ENCODE measurements at regions not wholly inside any gene's neighbourhood (a gene's known extent, or its start where the extent isn't known, plus 50 kb on each side); places are given as distances from the start of the nearest gene placed in this dataset.

DNA sequence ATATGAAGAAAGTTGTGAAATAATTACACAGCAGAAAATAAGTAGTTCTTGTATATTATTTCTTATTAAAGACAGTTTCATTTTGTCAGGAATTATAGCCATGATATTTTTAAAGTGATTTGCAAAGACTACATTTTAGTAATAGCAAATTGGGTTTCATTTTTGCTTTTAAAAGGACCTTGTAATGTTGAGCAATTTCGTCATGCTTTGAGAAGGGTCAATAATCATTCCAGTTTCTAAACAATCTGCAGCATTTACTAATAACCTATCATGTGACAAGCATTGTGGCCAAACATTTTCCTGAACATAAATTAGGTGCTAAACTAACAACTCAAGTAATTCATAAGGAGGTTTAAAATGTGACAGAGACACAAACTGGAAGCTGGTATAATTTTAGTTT, 214.4 kb upstream of the CBLB start:
- Histone ChIP-seq H3K9ac (ENCODE audit: low read depth in 1 of 2, low read length in 2 of 2) (peak overlapping the region in 1 of 2 donors; percentile 43), H3K4me3 (ENCODE audit: low read depth in 1 of 3, low read length in 3 of 3) (no peak overlapping the region), H3K27ac (ENCODE audit: low read depth in 1 of 2, low read length in 2 of 2) (no peak overlapping the region), H3K9me3 (ENCODE audit: control insufficient read depth in 4 of 4, low read length in 3 of 4) (no peaks in the 10 kb centered on the region), H3K36me3 (ENCODE audit: control insufficient read depth in 4 of 4, insufficient read depth in 3 of 4, low read depth in 1 of 4, low read length in 3 of 4) (no peaks in the 10 kb centered on the region), H3K4me1 (ENCODE audit: control insufficient read depth in 4 of 4, insufficient read depth in 4 of 4, low read length in 3 of 4) (peaks cover 0 to 14% (median 4%) of the 10 kb centered on the region in 4 donors), H3K27me3 (ENCODE audit: control insufficient read depth in 4 of 4, insufficient read depth in 4 of 4, low read length in 3 of 4) (no peaks in the 10 kb centered on the region)
- WGBS: 8% methylated on average over 1 of the region's 1 CpG
- DNase-seq (ENCODE audit: low spot score): no peak
- TF ChIP-seq FOXA2 (IDR thresholded peaks at IDR 0.05) (no peak), TAF1 (conservative IDR thresholded peaks at IDR 0.05) (no peak), RXRA (IDR thresholded peaks at IDR 0.05) (peak in 1 of 2 donors; percentile 12), FOXA1 (IDR thresholded peaks at IDR 0.05) (no peak), GABPA (IDR thresholded peaks at IDR 0.05 in 1 of 2, conservative IDR thresholded peaks at IDR 0.05 in 1 of 2) (no peak), SP1 (IDR thresholded peaks at IDR 0.05) (peak; percentile 33), EGR1 (IDR thresholded peaks at IDR 0.05; ENCODE audit: low read depth in 2 of 2) (no peak), RAD21 (IDR thresholded peaks at IDR 0.05) (peak; percentile 7 to 21), CTCF (IDR thresholded peaks at IDR 0.05; ENCODE audit: low read depth, low read length, missing input control) (no peak), JUND (IDR thresholded peaks at IDR 0.05) (no peak), NR2F2 (IDR thresholded peaks at IDR 0.05) (no peak), HNF4A (conservative IDR thresholded peaks at IDR 0.05) (peak; percentile 59 to 63), HNF4G (IDR thresholded peaks at IDR 0.05) (no peak), YY1 (IDR thresholded peaks at IDR 0.05) (no peak)
- TF ChIP-seq, protein P1, sequence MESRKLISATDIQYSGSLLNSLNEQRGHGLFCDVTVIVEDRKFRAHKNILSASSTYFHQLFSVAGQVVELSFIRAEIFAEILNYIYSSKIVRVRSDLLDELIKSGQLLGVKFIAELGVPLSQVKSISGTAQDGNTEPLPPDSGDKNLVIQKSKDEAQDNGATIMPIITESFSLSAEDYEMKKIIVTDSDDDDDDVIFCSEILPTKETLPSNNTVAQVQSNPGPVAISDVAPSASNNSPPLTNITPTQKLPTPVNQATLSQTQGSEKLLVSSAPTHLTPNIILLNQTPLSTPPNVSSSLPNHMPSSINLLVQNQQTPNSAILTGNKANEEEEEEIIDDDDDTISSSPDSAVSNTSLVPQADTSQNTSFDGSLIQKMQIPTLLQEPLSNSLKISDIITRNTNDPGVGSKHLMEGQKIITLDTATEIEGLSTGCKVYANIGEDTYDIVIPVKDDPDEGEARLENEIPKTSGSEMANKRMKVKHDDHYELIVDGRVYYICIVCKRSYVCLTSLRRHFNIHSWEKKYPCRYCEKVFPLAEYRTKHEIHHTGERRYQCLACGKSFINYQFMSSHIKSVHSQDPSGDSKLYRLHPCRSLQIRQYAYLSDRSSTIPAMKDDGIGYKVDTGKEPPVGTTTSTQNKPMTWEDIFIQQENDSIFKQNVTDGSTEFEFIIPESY (IDR thresholded peaks at IDR 0.05): no peak
- TF ChIP-seq, protein P2, sequence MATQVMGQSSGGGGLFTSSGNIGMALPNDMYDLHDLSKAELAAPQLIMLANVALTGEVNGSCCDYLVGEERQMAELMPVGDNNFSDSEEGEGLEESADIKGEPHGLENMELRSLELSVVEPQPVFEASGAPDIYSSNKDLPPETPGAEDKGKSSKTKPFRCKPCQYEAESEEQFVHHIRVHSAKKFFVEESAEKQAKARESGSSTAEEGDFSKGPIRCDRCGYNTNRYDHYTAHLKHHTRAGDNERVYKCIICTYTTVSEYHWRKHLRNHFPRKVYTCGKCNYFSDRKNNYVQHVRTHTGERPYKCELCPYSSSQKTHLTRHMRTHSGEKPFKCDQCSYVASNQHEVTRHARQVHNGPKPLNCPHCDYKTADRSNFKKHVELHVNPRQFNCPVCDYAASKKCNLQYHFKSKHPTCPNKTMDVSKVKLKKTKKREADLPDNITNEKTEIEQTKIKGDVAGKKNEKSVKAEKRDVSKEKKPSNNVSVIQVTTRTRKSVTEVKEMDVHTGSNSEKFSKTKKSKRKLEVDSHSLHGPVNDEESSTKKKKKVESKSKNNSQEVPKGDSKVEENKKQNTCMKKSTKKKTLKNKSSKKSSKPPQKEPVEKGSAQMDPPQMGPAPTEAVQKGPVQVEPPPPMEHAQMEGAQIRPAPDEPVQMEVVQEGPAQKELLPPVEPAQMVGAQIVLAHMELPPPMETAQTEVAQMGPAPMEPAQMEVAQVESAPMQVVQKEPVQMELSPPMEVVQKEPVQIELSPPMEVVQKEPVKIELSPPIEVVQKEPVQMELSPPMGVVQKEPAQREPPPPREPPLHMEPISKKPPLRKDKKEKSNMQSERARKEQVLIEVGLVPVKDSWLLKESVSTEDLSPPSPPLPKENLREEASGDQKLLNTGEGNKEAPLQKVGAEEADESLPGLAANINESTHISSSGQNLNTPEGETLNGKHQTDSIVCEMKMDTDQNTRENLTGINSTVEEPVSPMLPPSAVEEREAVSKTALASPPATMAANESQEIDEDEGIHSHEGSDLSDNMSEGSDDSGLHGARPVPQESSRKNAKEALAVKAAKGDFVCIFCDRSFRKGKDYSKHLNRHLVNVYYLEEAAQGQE (IDR thresholded peaks at IDR 0.05): no peak
- TF ChIP-seq, protein P3, sequence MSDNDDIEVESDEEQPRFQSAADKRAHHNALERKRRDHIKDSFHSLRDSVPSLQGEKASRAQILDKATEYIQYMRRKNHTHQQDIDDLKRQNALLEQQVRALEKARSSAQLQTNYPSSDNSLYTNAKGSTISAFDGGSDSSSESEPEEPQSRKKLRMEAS (IDR thresholded peaks at IDR 0.05): no peak
- TF ChIP-seq, protein P4, sequence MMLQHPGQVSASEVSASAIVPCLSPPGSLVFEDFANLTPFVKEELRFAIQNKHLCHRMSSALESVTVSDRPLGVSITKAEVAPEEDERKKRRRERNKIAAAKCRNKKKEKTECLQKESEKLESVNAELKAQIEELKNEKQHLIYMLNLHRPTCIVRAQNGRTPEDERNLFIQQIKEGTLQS (IDR thresholded peaks at IDR 0.05): peak; percentile 89

All from liver (tissue), 8 donors.